Fibroblast of villous mesenchyme (primary cell): ENCODE measurements at regions not wholly inside any gene's neighbourhood (a gene's known extent, or its start where the extent isn't known, plus 50 kb on each side); places are given as distances from the start of the nearest gene placed in this dataset.

Experiments used
- DNase-seq: peaks from one replicate; pipeline ENCODE4 v3.0.0-alpha.2; 2010; ENCODE audit warnings: low read depth
- H3K4me3 ChIP-seq: 2 replicates; pipeline ENCODE4 v1.5.1; 2011; ENCODE audit warnings: low read depth, mild to moderate bottlenecking, low read length
- CTCF ChIP-seq: IDR thresholded peaks from 2 replicates; pipeline ENCODE4 v1.5.1; 2012; ENCODE audit warnings: low read depth, mild to moderate bottlenecking, low read length; ENCODE audit not compliant: insufficient read depth

GRCh38 chr1:81559662-81560350, 240.9 kb upstream of the ADGRL2 start:
- no peak overlapping the region for H3K4me3 ChIP-seq
- TF ChIP-seq CTCF: peak; percentile 15
- no peak for DNase-seq

- DNase-seq: no peak
- H3K4me3 ChIP-seq: no peak overlapping the region
- no peak for TF ChIP-seq CTCF
These were observed 242.2 kb upstream of the ADGRL2 start for GRCh38 chr1:81558291-81559076.

- H3K4me3 ChIP-seq: no peak overlapping the region
- no peak for DNase-seq
- TF ChIP-seq CTCF: no peak
These were observed 243.8 kb upstream of the ADGRL2 start for GRCh38 chr1:81556968-81557367.

- no peak overlapping the region for H3K4me3 ChIP-seq
- DNase-seq: no peak
- no peak for TF ChIP-seq CTCF
These were observed 246.2 kb upstream of the ADGRL2 start for GRCh38 chr1:81554534-81554933.

- no peak overlapping the region for H3K4me3 ChIP-seq
- DNase-seq: no peak
- TF ChIP-seq CTCF: no peak
These were observed 246.6 kb upstream of the ADGRL2 start for GRCh38 chr1:81554108-81554507.

DNA sequence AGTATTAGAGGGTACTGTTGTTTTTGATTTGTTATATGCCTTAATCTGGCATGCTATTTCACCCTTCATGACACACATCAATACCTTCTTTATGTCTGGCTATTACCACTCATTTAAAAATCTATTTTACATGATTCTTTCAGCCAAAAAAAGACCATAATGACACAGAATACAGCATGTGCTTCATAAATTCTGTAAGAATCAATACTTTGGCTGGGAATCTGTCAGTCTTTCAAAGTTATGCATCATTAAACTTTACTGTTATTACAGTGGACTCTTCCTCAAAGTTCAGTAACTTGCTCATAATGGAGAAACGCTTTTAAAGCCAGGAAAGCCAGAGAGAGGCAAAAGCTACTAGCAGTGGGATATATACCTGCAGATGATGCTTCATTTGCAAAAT, 247.2 kb upstream of the ADGRL2 start:
- no peak overlapping the region for H3K4me3 ChIP-seq
- no peak for DNase-seq
- TF ChIP-seq CTCF: no peak

GRCh38 chr1:81551946-81552345, 248.8 kb upstream of the ADGRL2 start:
- no peak for DNase-seq
- TF ChIP-seq CTCF: no peak
- H3K4me3 ChIP-seq: no peak overlapping the region
